NCI-H1694 (cell line): ENCODE measurements at regions not wholly inside any gene's neighbourhood (a gene's known extent, or its start where the extent isn't known, plus 50 kb on each side); places are given as distances from the start of the nearest gene placed in this dataset.
"Not testable (repeated sequence)": the region's sequence is repeated elsewhere in the genome, so short reads cannot be mapped to it uniquely, and the experiment has no call there.

Experiments used
- DNase-seq: peaks from one replicate; lab custom pipeline; 2025; lab: John Stamatoyannopoulos, UW

DNA sequence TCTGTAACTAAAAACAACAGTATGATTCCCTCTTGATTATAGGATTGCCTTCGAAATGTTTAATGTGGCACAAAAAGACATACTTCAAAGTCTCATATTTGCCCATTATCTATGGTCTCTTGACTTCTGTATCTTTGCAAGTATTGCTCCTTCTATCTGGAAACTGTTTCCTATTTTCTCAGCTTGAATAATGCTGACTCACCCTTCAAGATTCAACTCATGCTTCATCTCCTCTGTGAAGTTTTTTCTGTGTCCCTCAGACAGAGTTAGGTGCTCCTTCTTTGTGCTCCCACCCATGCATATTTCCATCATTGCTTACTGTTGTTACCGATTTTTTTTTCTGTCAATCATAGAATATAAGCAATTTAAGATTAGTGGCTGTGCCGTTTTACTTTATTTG lies 192.8 kb upstream of the ROBO1 start:
- no peak for DNase-seq

DNA sequence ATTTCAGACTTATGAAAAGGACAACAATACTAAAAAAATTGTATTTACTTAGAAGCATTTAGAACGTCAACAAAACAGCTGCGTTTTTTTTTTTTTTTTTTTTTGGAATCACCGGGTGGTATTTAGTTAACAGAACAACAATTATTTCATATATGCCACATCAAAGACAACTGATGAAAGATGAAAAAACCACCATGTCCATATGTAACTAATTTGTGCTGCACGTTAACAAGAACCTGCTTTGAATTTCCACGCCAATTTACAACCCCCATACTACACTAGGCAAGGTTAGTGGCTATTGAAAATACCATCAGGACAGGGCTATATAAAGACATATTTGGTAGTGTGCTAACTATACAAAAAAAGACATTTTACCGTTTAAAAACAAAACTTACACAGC lies 189.3 kb upstream of the ROBO1 start:
- no peak for DNase-seq

GRCh38 chr3:79954756-79955155 lies 187.0 kb upstream of the ROBO1 start:
- DNase-seq, result no peak

DNA sequence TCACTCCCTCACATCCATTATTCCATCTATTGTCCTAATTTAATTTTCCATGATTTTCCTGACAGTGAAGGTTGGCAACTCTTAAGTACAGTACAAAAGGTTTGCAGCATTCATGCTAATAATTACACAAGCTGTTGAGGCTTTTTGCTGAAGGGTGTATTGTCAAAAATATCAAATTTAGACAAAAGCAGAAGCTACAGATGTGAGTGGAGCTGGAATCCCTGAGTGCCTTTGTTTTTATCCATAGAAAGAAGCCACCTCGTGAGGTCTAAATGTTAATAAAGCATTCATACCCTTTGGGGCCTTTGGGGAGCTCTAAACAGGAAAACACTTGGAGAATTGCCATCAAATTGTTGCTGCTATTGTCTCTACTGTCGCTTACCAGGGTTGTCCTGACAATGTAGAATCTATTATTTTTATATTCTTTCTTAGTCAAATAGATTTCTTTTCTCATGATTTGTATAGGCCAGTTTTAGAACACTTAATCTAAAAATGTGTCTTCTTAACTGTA lies 185.8 kb upstream of the ROBO1 start:
- no peak for DNase-seq

GRCh38 chr3:79951426-79951825 lies 183.6 kb upstream of the ROBO1 start:
- not testable (repeated sequence) for DNase-seq

GRCh38 chr3:79947957-79948356 lies 180.2 kb upstream of the ROBO1 start:
- no peak for DNase-seq

DNA sequence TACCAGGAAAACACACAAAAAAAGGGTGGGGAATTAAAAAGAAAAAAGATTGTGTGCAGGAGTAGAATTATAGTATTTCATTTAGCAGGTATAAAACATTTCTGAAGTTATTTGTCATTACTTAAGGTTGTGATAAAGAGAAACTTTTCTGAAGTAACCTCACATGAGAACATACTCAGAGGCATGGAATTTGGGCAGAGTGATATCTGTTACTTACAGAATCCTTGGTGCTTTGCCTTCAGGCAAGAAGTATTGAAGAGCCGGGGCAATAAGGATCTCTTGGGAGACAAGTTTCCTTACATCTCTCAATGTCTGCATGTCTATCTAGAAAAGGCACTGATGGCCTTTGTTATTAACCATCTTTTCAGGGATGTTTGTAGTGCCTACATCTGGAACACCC lies 179.7 kb upstream of the ROBO1 start:
- no peak for DNase-seq

GRCh38 chr3:79937567-79937966 lies 169.8 kb upstream of the ROBO1 start:
- DNase-seq, result no peak

DNA sequence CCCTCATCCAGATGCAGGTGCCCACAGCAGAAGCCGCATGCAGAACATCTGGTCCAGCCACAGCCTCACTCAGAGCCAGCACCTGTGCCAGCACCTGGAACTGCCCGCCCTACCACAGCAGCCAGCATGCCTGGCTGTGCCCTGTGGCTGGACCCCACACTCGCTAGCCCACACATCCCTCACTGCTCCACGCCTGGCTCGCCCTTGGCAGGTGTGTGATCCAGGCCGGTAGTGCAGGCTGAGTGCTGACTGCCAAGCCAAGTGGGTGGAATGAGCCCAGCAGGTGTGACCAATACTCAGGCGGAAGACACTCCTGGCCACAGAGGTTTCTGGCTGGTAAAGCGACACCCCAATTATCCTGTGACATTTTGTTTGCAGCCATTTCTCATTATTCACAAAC lies 162.4 kb upstream of the ROBO1 start:
- no peak for DNase-seq

GRCh38 chr3:79928687-79929408 lies 161.1 kb upstream of the ROBO1 start:
- no peak for DNase-seq

- DNase-seq, result no peak
Measured at GRCh38 chr3:79926522-79926921, 158.7 kb upstream of the ROBO1 start.

GRCh38 chr3:79922633-79923032 lies 154.8 kb upstream of the ROBO1 start:
- DNase-seq, result no peak

DNA sequence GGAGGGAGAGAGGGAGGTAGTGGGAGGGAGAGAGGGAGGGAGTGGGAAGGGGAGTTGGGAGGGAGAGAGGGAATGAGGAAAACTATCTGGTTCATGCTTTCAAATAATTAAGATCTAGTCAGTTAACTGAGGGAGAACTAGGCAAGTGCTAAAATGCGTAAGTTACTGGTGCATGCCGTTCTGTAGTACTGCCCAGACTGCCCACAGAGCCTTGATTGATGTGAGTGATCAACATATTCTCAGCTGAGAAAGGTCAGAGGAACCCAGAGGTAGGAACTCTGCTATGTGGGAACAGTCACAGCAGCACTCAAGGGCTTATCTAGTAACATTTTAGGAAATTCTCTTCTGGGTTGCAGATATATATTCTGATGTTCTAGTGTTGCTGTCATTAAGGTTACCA lies 149.8 kb upstream of the ROBO1 start:
- DNase-seq, result no peak

- DNase-seq, result no peak
Measured at GRCh38 chr3:79910337-79910736, 142.5 kb upstream of the ROBO1 start.

GRCh38 chr3:79906106-79906505 lies 138.3 kb upstream of the ROBO1 start:
- DNase-seq, result no peak

GRCh38 chr3:79902151-79902550 lies 134.4 kb upstream of the ROBO1 start:
- DNase-seq, result no peak

DNA sequence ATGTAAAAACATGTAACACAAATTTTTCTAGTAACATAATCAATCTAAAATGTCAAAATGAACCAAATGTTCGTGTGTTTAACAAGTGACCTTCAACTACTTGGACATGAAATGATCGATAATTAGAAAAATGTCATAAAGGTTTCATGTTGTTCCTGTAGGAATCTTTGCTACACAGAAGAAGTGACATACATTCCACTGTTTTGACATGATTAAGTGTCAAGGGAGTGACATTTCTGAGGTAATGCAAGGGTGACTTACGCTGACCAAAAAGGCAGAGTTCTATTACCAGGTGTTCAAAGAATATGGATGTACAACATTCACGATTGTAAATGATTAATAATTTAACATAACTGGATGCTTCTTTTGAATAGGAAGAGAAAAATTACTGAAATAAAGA lies 131.1 kb upstream of the ROBO1 start:
- DNase-seq, result no peak

GRCh38 chr3:79896086-79896485 lies 128.3 kb upstream of the ROBO1 start:
- no peak for DNase-seq

- DNase-seq, result no peak
Measured at GRCh38 chr3:79887213-79887612, 119.4 kb upstream of the ROBO1 start.

GRCh38 chr3:79886204-79886603 lies 118.4 kb upstream of the ROBO1 start:
- no peak for DNase-seq

GRCh38 chr3:79885407-79885806 lies 117.6 kb upstream of the ROBO1 start:
- no peak for DNase-seq

DNA sequence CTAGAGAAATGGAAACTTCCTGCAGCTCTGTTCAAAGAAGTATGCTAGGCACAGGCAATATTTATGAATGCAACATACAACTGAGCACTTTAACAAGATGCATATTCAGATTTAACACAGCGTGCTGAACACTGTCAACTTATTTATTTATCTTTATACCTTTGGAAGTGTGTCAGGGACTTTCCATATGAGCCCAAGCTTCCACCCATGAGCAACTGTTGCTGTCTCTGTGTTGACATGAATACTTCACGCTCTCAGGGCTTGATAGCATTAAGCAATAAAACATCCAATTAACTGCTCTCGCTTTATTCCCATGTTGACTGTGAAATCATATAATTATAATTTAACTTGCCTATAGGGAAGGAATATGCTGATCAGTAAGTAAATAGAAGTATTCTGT lies 116.6 kb upstream of the ROBO1 start:
- no peak for DNase-seq

DNA sequence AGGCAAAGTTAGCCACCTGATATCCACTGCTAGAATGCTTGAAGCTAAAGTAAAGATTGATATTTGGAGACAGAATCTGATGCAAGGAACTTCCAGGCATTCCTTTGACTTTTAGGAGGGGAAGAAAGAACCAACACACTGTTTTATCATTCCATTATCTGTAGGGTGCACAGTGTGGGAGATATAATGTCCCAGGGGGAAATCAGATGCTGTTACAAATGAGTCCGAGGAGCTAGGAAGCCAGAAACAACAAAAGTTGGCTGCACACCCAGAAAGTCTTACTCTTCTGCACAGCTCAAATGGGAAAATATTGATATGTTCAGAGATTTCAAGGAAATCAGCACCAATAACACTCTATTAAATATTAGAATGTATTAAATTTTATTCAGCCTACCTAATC lies 113.6 kb upstream of the ROBO1 start:
- DNase-seq, result no peak

DNA sequence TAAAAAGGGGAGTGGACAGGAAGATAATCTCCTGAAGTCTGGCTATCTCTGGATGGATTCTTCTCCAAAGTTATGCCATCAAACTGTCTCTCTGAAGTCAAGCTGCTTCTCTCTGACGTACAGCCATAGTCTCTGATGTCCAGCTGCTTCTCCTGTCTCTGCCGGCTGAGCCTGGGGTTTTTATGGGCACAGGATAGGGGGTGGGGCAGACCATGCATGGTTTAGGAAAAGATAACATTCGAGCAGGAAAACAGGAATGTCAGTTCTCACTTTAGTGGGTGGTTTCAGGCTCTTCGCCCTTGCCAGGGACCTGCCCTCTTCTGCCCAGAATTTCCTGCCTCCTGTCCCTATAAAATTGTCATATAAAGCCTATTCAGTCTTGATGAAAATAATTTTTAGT lies 110.9 kb upstream of the ROBO1 start:
- no peak for DNase-seq
